H4 (cell line): ENCODE measurements at regions not wholly inside any gene's neighbourhood (a gene's known extent, or its start where the extent isn't known, plus 50 kb on each side); places are given as distances from the start of the nearest gene placed in this dataset.

Experiments
- DNase-seq: peaks from one replicate; pipeline ENCODE4 v3.0.0-alpha.2; 2015; ENCODE audit warnings: low spot score

- no peak for DNase-seq
Measured at GRCh38 chr7:46879783-46880182, 702.1 kb downstream of the TNS3 start.

DNA sequence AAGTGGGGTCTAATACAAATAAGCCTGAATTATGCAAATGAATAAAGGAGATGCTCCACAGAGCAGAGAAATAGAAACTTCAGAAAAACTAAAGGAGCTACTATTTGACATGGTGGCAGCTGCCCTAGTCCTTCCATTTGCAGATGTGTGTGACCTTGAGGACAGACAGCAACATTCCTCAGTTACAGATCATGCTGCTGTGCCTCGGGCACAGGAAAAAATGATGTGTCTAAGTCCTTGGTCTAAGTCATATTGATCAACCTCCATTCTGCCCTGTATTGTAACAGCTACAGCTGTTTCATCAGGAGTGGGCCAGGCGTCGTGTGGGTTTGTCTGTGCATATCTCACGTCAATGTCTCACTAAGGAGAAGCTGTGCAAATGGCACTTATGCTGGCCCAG, 710.4 kb downstream of the TNS3 start:
- DNase-seq, result no peak

DNA sequence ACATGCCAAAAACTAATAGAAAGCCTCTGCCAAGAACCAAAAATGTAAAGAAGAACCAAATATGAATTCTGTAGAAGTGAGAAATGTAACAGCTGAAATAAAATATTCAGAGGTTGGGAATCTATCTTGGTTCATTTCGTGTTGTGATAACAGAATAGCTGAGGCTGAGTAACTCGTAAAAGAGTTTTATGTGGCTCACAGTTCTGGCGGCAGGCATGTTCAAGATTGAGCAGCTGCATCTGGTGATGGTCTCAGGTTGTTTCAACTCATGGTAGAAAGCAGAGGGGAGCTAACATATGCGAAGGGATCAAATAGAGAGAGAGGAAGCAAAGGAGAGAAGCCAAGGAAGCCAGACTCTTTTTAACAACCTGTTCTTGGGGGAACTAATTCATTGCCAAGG, 717.2 kb downstream of the TNS3 start:
- DNase-seq, result no peak

- DNase-seq, result no peak
Measured at GRCh38 chr7:46859963-46860475, 721.9 kb downstream of the TNS3 start.

DNA sequence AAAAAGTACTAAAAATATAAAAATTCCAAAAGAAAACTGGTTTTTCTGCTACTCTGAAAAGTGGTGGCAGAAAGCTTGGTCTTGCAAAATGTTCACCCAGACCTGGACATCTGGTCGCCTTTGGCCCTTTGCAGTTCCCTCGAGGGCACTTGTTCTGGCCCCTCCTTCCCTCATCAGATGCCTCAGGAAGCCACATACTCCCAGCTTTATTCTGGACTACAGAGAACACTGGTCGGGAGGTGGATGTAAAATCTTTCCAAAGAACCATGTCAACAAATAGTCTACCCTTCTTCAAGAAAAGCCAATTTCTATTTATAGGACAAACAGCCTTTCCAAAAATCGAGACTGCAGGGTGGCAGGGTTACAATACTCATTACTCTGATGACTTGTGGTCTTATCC, 726.1 kb downstream of the TNS3 start:
- DNase-seq, result no peak

DNA sequence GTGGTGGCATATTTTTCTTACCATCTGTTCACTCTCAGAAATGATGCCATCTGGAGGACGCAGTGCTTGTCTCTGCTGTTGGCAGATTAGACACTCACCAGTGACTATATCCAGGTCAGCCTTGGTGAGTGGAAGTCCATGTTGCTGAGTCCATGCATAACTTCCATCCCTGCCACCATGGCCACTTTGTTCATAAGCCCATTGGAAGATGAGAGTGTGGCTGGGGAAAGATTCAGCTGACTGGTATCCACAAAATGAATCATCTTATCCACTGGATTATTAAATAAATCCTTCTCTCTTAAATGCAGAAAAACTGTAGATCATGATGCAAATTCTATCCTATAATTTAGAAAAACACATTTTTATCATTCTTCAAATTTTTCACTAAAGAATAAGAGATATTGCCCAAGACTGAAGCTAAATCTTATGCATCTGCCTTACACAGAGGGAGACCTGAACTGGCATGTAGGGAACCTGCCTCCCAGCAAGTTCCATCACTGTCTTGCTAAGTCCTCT, 726.9 kb downstream of the TNS3 start:
- no peak for DNase-seq

- DNase-seq, result no peak
Measured at GRCh38 chr7:46853451-46853850, 728.5 kb downstream of the TNS3 start.

- no peak for DNase-seq
Measured at GRCh38 chr7:46852795-46853194, 729.1 kb downstream of the TNS3 start.

DNA sequence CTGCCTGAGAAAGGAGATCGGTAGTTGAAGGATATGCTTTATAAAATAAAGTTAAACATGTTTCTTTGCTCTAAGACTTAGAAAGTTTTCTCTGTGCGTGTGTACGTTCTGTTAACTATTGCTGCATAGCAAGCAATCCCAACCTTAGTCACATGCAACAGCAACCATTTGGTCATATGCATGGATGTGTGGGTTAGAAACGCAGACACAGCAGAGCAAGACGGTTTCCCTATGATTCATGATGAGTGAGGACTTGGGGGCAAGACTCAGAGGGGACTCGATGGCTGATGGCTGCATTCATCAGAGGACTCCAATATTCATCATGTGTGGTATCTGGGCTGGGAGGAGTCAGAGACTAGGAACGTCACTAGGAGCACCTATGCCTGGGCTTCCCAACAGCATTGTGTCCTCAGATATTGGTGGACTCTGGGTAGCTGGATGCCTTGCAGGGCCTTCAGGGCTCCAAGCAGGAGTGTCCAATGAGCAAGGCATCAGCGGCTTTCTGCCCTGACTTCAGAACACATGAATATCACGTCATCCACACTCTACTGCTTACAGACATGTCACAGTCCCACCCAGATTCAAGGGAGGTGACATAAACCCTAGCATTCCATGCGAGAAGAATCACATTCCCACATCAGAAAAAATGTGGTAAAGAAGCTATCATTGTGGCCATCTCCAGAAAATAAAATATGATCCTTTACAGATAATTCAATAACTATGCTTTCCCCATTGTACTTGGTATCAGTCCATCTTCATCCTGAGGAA, 731.2 kb downstream of the TNS3 start:
- no peak for DNase-seq

DNA sequence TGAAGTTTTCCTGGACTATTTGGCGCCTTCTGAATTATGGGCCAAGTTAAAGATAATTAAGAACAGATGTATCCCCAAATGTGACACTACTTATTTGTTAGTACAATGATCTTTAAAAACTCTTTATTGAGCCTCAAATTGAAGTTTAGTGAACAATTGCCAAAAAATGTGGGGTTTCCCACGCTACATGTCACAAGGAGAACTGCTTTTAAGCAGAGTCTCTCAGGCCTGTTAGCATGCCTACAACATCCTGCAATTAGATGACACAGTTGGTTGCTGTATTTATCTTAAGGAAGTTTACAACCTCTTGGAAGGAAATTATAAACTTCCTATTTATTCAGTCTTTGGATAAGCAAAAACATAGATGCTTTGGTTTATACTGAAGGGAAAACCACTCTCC, 733.0 kb downstream of the TNS3 start:
- DNase-seq, result peak; percentile 95

DNA sequence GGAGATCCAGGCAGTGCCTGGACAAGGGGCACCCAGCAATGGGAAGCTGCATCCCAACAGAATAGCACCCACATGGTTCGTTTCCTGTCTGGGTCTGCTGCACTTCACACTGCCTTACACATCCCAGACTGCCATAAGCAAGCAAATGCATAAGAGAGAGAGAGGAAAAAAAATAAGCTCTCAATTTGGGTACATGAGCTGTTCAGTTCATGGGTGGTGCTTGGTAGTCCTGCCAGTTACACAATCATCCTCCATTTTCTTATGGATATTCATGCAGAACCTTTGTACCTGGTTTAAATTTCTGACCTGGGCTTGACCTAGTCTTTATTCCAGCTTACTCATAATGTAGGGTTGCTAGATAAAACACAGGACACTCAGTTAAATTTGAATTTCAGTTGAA, 733.6 kb downstream of the TNS3 start:
- DNase-seq, result no peak

- DNase-seq, result no peak
Measured at GRCh38 chr7:46847126-46847525, 734.8 kb downstream of the TNS3 start.

DNA sequence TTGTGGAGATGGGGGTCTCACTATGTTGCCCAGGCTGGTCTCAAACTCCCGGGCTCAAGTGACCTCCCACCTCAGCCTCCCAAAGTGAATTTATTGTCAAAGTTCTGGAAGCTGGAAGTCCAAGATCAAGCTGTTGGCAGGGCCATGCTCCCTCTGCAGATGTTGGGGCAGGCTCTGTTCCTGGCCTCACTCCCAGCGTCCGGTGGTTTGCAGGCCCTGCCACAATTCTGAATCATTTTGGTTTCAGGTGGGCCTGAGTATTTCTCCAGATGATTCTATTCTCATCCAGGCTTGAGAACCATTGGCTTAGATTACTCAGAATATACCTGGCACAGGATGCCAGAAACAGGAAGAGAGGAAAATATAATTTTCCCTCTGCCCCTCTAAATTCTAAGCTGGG, 737.4 kb downstream of the TNS3 start:
- DNase-seq, result peak; percentile 60

DNA sequence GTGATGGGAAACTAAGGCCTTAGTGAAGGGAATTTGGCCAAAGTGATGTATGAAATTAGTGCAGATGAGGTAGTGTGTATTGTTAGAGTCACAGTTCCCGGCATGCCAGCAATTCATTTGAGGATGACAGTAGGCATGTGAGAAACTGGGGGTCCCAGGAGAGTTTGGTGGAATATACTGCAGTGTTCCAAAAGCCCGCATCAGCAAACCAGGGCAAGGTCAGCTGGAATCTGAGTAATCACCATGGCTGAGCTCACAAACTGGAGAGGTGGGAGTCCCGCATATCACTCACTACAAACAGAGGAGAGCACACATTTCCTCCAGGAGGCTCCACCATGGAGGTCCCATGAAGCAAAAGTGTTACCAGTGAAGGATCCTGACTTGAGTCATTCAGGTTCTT, 740.7 kb downstream of the TNS3 start:
- no peak for DNase-seq

- no peak for DNase-seq
Measured at GRCh38 chr7:46839651-46840050, 742.3 kb downstream of the TNS3 start.

DNA sequence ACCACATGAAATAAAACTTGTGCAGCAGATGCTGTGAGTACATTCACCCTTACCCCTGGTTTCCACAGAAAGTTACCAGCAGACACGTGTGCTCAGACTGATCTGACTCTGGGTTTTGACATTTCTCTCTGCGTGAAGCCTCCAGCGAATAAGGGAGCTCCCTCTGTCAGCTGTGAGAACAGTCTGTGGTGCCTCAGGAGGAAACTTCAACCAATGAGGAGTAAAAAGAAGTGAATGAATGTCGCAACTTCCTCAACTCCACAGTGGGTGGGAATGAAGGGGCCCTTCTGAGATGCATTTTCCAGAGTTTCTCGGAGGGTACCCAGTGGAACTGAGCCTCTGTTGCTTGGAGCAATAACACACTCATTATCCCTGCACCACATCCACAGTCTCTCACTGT, 743.4 kb downstream of the TNS3 start:
- no peak for DNase-seq

DNA sequence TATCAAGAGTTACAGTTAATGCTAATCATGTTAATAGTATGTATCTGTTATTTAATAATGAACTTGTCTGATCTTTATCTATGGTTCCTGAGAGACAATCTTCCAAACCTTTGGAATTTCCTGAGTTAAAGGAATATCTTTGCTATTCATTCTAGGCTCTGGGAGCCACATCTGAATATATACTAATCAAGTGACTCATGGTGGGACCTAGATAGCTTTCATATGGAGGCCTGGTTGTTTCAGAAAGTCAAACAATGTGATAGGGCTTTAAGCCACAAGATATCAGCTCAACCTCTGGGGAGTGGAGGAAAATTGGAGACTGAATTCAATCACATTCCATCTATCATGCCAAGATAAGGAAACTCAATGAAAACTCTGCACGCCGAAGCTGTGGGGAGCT, 746.4 kb downstream of the TNS3 start:
- no peak for DNase-seq

DNA sequence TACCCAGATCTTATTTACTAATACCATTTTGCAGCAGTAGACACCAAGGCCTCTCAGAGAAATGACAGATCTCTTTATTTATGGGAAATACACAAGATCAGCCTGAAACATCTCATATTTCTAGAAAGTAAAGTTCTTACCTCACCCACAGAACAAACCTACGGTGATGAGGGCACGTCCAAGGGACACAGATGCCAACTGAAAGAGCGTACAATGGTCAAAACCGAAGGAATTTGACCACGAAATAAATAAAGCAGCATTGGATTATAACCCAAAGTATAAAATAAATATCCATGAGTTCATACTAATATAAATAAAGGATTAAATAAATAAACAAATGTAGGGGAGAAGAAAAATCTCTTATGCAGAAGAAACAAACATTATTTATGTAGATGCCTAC, 747.0 kb downstream of the TNS3 start:
- DNase-seq, result peak; percentile 92

GRCh38 chr7:46833197-46833596, 748.7 kb downstream of the TNS3 start:
- no peak for DNase-seq

DNA sequence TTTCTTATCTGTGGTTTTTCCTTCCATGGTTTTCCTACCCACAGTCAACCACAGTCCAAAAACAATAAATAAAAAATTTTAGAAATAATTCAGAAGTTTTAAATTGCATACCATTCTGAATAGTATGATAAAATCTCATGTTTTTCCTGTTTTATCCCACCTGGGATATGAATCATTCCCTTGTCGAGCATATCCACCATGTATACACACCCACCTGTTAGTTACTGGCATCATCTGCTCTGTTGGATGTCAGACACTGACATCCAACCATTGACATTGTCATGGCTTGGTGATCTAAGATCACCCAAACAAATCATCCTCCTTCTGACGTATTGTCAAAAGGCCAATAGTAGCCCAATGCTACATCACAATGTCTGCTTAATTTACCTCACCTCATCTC, 749.8 kb downstream of the TNS3 start:
- no peak for DNase-seq

DNA sequence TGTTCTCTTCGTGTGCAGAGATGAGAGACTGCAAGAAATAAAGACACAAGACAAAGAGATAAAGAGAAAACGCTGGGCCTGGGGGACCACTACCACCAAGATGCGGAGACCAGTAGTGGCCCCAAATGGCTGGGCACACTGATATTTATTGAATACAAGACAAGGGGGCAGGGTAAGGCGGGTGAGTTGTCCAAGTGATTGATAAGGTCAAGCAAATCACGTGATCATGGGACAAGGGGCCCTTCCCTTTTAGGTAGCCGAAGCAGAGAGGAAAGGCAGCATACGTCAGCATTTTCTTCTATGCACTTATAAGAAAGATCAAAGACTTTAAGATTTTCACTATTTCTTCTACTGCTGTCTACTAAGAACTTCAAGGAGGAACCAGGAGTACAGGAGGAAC, 762.1 kb downstream of the TNS3 start:
- DNase-seq, result no peak

GRCh38 chr7:46814516-46815250, 767.2 kb downstream of the TNS3 start:
- DNase-seq, result no peak

- no peak for DNase-seq
Measured at GRCh38 chr7:46812101-46812675, 769.7 kb downstream of the TNS3 start.
